IPS-NIHi11 (cell line): ENCODE measurements at regions not wholly inside any gene's neighbourhood (a gene's known extent, or its start where the extent isn't known, plus 50 kb on each side); places are given as distances from the start of the nearest gene placed in this dataset.
"Not testable (repeated sequence)": the region's sequence is repeated elsewhere in the genome, so short reads cannot be mapped to it uniquely, and the experiment has no call there.

Experiments used
- DNase-seq: peaks from one replicate; pipeline ENCODE4 v3.0.0; 2012; ENCODE audit warnings: mixed read lengths, low spot score

- no peak for DNase-seq
These were observed 53.1 kb upstream of the WNT4 start for GRCh38 chr1:22196041-22196440.

GRCh38 chr1:22196641-22197040 lies 53.7 kb upstream of the WNT4 start:
- no peak for DNase-seq

GRCh38 chr1:22197644-22198043 lies 54.7 kb upstream of the WNT4 start:
- no peak for DNase-seq

- DNase-seq = no peak
These were observed 58.1 kb upstream of the WNT4 start for GRCh38 chr1:22201023-22201422.

- no peak for DNase-seq
These were observed 60.4 kb upstream of the WNT4 start for GRCh38 chr1:22203335-22203734.

- no peak for DNase-seq
These were observed 61.4 kb upstream of the WNT4 start for GRCh38 chr1:22204057-22204840.

- DNase-seq = no peak
These were observed 62.4 kb upstream of the WNT4 start for GRCh38 chr1:22204989-22205913.

GRCh38 chr1:22206551-22207125 lies 63.7 kb upstream of the WNT4 start:
- no peak for DNase-seq

GRCh38 chr1:22207511-22208267 lies 64.8 kb upstream of the WNT4 start:
- DNase-seq = no peak

GRCh38 chr1:22208268-22208972 lies 65.5 kb upstream of the WNT4 start:
- DNase-seq = peak; percentile 46

GRCh38 chr1:22208973-22209378 lies 66.1 kb upstream of the WNT4 start:
- DNase-seq = peak; percentile 52

- DNase-seq = no peak
These were observed 67.3 kb upstream of the WNT4 start for GRCh38 chr1:22210176-22210575.

- no peak for DNase-seq
These were observed 67.7 kb upstream of the WNT4 start for GRCh38 chr1:22210636-22211035.

GRCh38 chr1:22211459-22211858 lies 68.6 kb upstream of the WNT4 start:
- not testable (repeated sequence) for DNase-seq

- no peak for DNase-seq
These were observed 69.7 kb upstream of the WNT4 start for GRCh38 chr1:22212400-22213233.

- DNase-seq = no peak
These were observed 73.5 kb upstream of the WNT4 start for GRCh38 chr1:22216210-22216883.

GRCh38 chr1:22216966-22217365 lies 74.1 kb upstream of the WNT4 start:
- no peak for DNase-seq

GRCh38 chr1:22217811-22218460 lies 75.0 kb upstream of the WNT4 start:
- DNase-seq = no peak

GRCh38 chr1:22218618-22219250 lies 75.8 kb upstream of the WNT4 start:
- no peak for DNase-seq
